GM23338 (cell line): ENCODE measurements at regions not wholly inside any gene's neighbourhood (a gene's known extent, or its start where the extent isn't known, plus 50 kb on each side); places are given as distances from the start of the nearest gene placed in this dataset.

ENCODE experiments used
- ATAC-seq: fragments of 200-7000 bp; cut with Tn5 transposase; 3 replicates; pipeline ENCODE4 v1.9.1; 2020
- DNase-seq: peaks from one replicate; pipeline ENCODE4 v3.0.0-alpha.2; 2015; ENCODE audit warnings: low spot score
- H2AFZ ChIP-seq: fragments of 200-600 bp; sonication (generic); 2 replicates; pipeline ENCODE4 v1.8.0; 2016; ENCODE audit warnings: antibody characterized with exemption, mild to moderate bottlenecking, moderate library complexity
- H3F3A ChIP-seq: fragments of 200-600 bp; sonication (generic); replicated peaks from 2 replicates; pipeline ENCODE4 v1.8.0; 2017; ENCODE audit warnings: antibody characterized with exemption, mixed run types, low read depth
- H3K27ac ChIP-seq: fragments of 200-600 bp; sonication (generic); 2 replicates; pipeline ENCODE4 v1.6.1; 2016; ENCODE audit warnings: low read depth
- H3K27me3 ChIP-seq: fragments of 200-600 bp; sonication (generic); 2 replicates; pipeline ENCODE4 v1.8.0; 2016; ENCODE audit warnings: mild to moderate bottlenecking, mixed run types, moderate library complexity; ENCODE audit not compliant: insufficient read depth
- H3K36me3 ChIP-seq: fragments of 200-600 bp; sonication (generic); 2 replicates; pipeline ENCODE4 v1.8.0; 2016; ENCODE audit warnings: mild to moderate bottlenecking; ENCODE audit not compliant: insufficient read depth
- H3K4me1 ChIP-seq: fragments of 200-600 bp; sonication (generic); 2 replicates; pipeline ENCODE4 v1.8.0; 2016; ENCODE audit warnings: mild to moderate bottlenecking, moderate library complexity; ENCODE audit not compliant: insufficient read depth
- H3K4me2 ChIP-seq: fragments of 200-600 bp; sonication (generic); 2 replicates; pipeline ENCODE4 v1.7.1; 2017; ENCODE audit warnings: mixed run types
- H3K4me3 ChIP-seq: fragments of 200-600 bp; sonication (generic); 2 replicates; pipeline ENCODE4 v1.6.1; 2016; ENCODE audit warnings: mixed run types
- H3K79me2 ChIP-seq: fragments of 200-600 bp; sonication (generic); replicated peaks from 2 replicates; pipeline ENCODE4 v1.8.0; 2017; ENCODE audit warnings: mild to moderate bottlenecking; ENCODE audit not compliant: insufficient read depth
- H3K9me2 ChIP-seq: fragments of 200-600 bp; sonication (generic); 2 replicates; pipeline ENCODE4 v1.8.0; 2017; ENCODE audit not compliant: insufficient read depth
- H4K20me1 ChIP-seq: fragments of 200-600 bp; sonication (generic); replicated peaks from 2 replicates; pipeline ENCODE4 v1.8.0; 2017; ENCODE audit warnings: mild to moderate bottlenecking; ENCODE audit not compliant: insufficient read depth
- H3K27ac Mint-ChIP-seq: 2 replicates; pipeline ENCODE4 v1.8.0; 2020; ENCODE audit warnings: inconsistent platforms, mild to moderate bottlenecking, moderate library complexity, mixed read lengths
- H3K27me3 Mint-ChIP-seq: 3 replicates; pipeline ENCODE4 v1.8.0; 2022; ENCODE audit warnings: low read depth, mild to moderate bottlenecking, moderate library complexity, mixed read lengths, inconsistent platforms; ENCODE audit not compliant: insufficient read depth, poor library complexity
- H3K36me3 Mint-ChIP-seq: 3 replicates; pipeline ENCODE4 v1.8.0; 2021; ENCODE audit warnings: low read depth, mild to moderate bottlenecking, inconsistent platforms, moderate library complexity, mixed read lengths
- H3K4me1 Mint-ChIP-seq: 3 replicates; pipeline ENCODE4 v1.8.0; 2020; ENCODE audit warnings: mild to moderate bottlenecking, inconsistent platforms, mixed read lengths
- H3K4me3 Mint-ChIP-seq: 3 replicates; pipeline ENCODE4 v1.8.0; 2021; ENCODE audit warnings: moderate library complexity, mild to moderate bottlenecking, inconsistent platforms, mixed read lengths
- H3K9me3 Mint-ChIP-seq: 3 replicates; pipeline ENCODE4 v1.8.0; 2020; ENCODE audit warnings: moderate library complexity, mild to moderate bottlenecking, inconsistent platforms, mixed read lengths
- CREB1 ChIP-seq: fragments of 250-450 bp; sonication (Bioruptor Pico); IDR thresholded peaks from 2 replicates; pipeline ENCODE4 v1.5.0; 2020; ENCODE audit warnings: low read depth, mild to moderate bottlenecking, moderate library complexity
- CTCF ChIP-seq, 2 experiments: fragments of 200-600 bp in 1 of 2; sonication (generic) in 1 of 2; conservative IDR thresholded peaks; 2 replicates each; pipeline versions ENCODE4 v1.5.1 to v1.6.1; 2016 to 2017; ENCODE audit warnings: antibody characterized with exemption in 2 of 2, low read depth in 2 of 2, mild to moderate bottlenecking in 2 of 2, moderate library complexity in 1 of 2
- EZH2phosphoT487 ChIP-seq: fragments of 200-600 bp; sonication (generic); IDR thresholded peaks from one replicate; pipeline ENCODE4 v1.8.1; 2018; ENCODE audit warnings: antibody characterized with exemption; ENCODE audit not compliant: unreplicated experiment
- NANOG ChIP-seq: IDR thresholded peaks from 2 replicates; pipeline ENCODE4 v1.6.1; 2016; ENCODE audit warnings: antibody characterized with exemption, borderline replicate concordance
- ZNF462 ChIP-seq: fragments of 250-450 bp; sonication (Bioruptor Pico); IDR thresholded peaks from 2 replicates; pipeline ENCODE4 v1.5.0; 2020; ENCODE audit warnings: mild to moderate bottlenecking, moderate library complexity

- H2AFZ ChIP-seq: no peak overlapping the region
- no peak overlapping the region for H3K27ac Mint-ChIP-seq
- no peak overlapping the region for H3K4me2 ChIP-seq
- no peaks in the 10 kb centered on the region for H3F3A ChIP-seq
- H3K36me3 ChIP-seq: no peaks in the 10 kb centered on the region
- H3K4me3 Mint-ChIP-seq: no peak overlapping the region
- H3K4me3 ChIP-seq: no peak overlapping the region
- no peaks in the 10 kb centered on the region for H3K9me2 ChIP-seq
- no peak overlapping the region for H3K27ac ChIP-seq
- peaks cover 10% of the 10 kb centered on the region for H3K27me3 Mint-ChIP-seq
- no peaks in the 10 kb centered on the region for H3K4me1 Mint-ChIP-seq
- H3K4me1 ChIP-seq: no peaks in the 10 kb centered on the region
- H3K36me3 Mint-ChIP-seq: no peaks in the 10 kb centered on the region; the same call in 2 of the 3 replicates
- no peaks in the 10 kb centered on the region for H4K20me1 ChIP-seq
- TF ChIP-seq ZNF462 (CRISPR knock-in tag): no peak
- TF ChIP-seq EZH2phosphoT487: no peak
- DNase-seq: no peak
- no peaks in the 10 kb centered on the region for H3K79me2 ChIP-seq
- H3K27me3 ChIP-seq: no peaks in the 10 kb centered on the region
- no peak for ATAC-seq
- no peaks in the 10 kb centered on the region; the same call in 1 of the 3 replicates for H3K9me3 Mint-ChIP-seq
Observed at GRCh38 chr4:8695237-8696219, 103.0 kb downstream of the CPZ start.

GRCh38 chr4:8694651-8695151 lies 102.1 kb downstream of the CPZ start:
- no peak overlapping the region for H3K4me3 Mint-ChIP-seq
- no peak overlapping the region for H3K4me2 ChIP-seq
- no peaks in the 10 kb centered on the region for H3F3A ChIP-seq
- no peaks in the 10 kb centered on the region for H3K4me1 ChIP-seq
- no peaks in the 10 kb centered on the region for H3K9me2 ChIP-seq
- no peaks in the 10 kb centered on the region for H3K27me3 ChIP-seq
- H3K36me3 Mint-ChIP-seq: no peaks in the 10 kb centered on the region; the same call in 2 of the 3 replicates
- H2AFZ ChIP-seq: no peak overlapping the region
- no peak for ATAC-seq
- no peaks in the 10 kb centered on the region; the same call in 1 of the 3 replicates for H3K9me3 Mint-ChIP-seq
- H3K36me3 ChIP-seq: no peaks in the 10 kb centered on the region
- no peak overlapping the region for H3K27ac Mint-ChIP-seq
- no peaks in the 10 kb centered on the region; the same call in 2 of the 3 replicates for H3K4me1 Mint-ChIP-seq
- DNase-seq: no peak
- TF ChIP-seq CTCF (conservative IDR thresholded peaks at IDR 0.05; ENCODE audit: low read depth in 2 of 2) (no peak), CREB1 (CRISPR knock-in tag) (no peak), NANOG (no peak)
- H3K27ac ChIP-seq: no peak overlapping the region
- H4K20me1 ChIP-seq: no peaks in the 10 kb centered on the region
- no peak overlapping the region for H3K4me3 ChIP-seq
- peaks cover 11% of the 10 kb centered on the region for H3K27me3 Mint-ChIP-seq
- H3K79me2 ChIP-seq: no peaks in the 10 kb centered on the region
